ENCODE measurements at regions not wholly inside any gene's neighbourhood (a gene's known extent, or its start where the extent isn't known, plus 50 kb on each side); places are given as distances from the start of the nearest gene placed in this dataset.

DNA sequence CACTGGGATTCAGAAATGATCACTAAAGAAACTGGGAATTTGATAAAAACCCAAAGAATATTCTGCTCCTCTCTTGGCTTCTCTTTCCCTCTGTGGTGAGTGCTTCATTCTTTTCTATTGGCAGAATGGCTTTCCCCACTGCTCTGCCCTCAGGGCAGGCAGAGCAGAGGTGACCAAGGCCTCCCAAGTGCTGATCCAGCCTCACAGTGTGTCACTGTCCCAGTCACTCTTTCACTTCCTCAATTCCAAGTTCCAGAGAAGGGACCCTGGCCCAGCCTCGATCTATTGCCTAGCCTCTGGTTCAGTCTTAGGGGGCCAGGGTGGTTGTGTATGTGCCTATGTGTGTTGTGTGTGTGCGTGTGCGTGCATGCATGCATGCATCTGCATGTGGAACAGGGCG, 180.6 kb upstream of the TMTC4 start:
- no peak for DNase-seq

- DNase-seq, result no peak
These were observed 179.4 kb upstream of the TMTC4 start for GRCh38 chr13:100854006-100854405.

- no peak for DNase-seq
These were observed 178.8 kb upstream of the TMTC4 start for GRCh38 chr13:100853434-100853833.

- DNase-seq, result no peak
These were observed 177.6 kb upstream of the TMTC4 start for GRCh38 chr13:100852146-100852545.

DNA sequence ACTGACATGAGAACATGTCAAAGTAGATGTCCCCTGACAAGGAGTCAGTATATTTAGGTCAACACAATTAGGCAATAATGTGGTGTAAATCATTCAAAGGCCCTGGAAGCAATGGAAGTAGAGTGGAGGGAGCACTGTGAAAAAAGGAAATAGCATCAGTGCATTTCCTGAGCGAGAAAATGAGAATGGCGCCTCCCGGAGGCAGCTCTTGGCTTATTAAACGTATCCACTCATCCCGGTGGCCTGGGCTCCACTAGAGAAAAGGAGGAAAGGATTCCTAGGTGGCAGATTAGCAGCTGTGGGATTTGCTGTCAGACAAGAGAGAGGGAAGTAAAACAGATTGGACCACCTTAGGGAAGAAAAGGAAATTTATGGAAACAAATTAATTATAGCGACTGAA, 173.7 kb upstream of the TMTC4 start:
- no peak for DNase-seq

DNA sequence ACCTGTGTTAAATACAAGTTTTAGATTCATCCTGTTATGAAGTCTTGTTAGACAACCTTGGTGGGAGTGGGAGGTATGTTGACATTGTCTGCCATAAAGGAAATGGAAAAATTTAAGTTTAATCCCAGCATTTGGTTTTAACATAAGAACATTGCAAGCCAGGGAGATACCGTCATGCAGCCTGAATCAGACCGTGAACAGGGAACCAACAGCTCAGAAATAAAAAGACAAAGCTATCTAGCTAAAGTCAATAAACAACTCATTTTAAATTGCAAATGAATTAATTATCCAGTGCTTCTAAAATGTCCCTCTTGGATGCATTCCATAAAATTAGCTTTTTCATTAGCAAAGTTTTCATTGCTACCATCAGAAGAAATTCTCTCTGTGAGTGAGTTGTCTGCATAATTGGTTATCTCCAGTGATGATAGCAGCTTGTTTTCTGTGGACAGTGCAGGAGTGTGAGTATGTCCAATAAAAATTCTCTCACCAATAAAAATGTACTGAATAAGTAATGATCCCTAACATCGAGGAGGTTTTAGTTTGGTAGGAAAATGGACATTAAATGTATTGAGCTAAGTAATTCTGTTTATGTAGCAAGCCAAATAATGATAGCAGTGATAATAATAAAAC, 170.6 kb upstream of the TMTC4 start:
- DNase-seq, result no peak

- no peak for DNase-seq
These were observed 167.5 kb upstream of the TMTC4 start for GRCh38 chr13:100842136-100842535.

DNA sequence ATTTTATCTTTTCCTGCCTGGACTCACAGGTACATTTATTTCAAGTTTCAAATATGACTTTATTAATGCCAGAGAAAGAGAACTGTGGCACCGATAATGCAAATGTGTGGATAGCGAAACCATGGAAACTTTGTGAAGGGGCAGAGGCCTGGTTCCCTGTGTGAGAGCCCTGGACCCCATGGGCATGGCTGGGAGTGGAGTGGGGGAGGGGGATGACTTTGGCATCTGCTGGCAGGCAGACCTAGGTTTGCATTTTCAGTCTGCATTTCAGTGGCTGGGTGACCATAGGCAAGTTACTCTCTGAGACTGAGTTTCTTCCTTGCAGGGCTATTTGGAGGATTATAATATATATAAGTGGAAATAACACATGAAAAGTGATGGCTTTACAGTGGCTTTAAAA, 163.8 kb upstream of the TMTC4 start:
- no peak for DNase-seq

DNA sequence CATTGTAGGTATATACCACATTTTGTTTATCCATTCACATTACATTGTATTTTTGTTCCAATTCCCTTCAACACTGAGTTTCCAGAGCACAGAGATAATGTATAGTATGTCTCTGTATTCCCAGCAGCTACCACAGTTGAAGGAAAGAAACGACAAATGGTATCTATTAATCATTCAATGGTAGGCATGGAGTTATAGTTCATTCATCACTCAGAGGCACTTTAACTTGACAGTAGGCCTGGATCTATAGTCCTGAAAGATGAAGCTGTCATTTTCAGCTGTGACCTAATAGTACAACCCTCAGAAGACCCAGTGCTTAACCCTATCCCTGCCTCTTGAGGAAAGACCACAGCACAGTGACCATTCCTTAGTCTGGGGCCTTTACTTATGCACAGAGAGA, 163.0 kb upstream of the TMTC4 start:
- no peak for DNase-seq

DNA sequence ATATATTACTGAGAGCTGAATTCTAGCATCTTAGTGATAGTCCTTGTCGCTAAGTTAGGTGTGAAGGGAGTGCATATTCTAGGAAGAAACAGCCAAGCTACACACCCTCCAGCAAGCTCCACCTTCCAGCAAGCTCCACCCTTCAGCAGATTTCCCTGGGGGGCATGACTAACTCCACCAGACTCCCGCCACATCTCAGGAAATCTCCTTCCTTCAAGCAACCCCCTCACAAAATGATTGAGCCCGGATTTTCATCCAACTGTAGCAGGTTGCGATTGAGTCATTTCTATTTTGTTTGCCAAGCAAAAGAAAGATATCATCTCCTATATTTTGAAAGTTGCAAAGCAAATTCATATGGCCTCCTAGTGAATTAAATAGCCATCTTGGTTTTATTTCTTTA, 162.1 kb upstream of the TMTC4 start:
- no peak for DNase-seq

DNA sequence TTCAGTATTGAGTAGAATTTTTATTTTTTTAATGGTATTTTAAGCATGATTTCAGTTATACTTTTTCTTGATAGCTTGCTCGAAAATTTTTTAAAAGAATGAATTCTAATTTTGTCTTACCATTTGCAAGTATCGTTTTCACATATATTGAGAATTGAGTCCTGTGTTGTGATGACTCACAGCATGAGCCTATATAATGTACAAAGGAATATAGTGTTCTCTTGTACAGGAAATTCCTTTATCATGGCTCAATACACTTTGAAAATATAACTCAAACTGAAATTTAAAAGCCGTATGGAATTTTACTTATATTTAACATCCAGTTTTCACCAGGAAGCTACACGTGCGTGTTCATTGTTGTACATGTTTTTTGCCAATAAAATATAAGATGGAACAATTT, 161.1 kb upstream of the TMTC4 start:
- DNase-seq, result no peak

DNA sequence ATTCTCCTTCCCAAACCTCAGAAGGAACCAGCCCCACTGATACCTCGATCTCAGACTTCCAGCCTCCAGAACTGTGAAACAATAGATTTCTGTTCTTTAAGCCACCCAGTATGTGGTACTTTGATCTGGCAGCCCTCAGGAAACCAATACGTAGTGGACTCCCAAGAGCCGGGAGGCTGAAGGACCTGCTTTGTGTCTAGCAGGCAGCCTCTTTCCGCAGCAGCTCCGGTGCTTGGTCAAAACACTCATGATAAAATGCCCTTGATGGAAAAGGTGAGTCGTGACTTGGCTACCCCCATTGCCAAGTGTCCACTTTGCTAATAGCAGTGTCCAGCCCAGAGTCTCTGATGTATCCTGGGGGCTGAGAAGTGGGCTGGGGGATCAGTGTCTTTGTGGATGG, 158.8 kb upstream of the TMTC4 start:
- DNase-seq, result no peak

DNA sequence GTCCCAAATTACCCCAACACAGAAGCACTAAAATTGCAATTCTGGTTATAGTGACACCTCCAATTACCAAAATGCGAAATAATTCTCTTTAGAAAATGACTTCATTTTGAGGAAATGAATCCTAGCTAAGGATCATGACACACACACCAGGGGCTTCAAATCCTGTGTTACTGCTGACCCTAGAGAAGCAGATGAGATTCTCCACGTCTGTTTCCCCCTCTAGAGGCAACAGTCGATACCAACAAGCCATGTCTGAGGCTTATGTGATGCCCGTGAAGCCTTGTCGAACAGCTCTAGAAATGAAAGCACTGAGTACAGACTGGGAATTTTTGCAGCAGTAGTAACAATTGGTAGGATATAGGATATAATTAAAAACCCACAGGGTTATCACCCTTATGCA, 153.6 kb upstream of the TMTC4 start:
- DNase-seq, result no peak

DNA sequence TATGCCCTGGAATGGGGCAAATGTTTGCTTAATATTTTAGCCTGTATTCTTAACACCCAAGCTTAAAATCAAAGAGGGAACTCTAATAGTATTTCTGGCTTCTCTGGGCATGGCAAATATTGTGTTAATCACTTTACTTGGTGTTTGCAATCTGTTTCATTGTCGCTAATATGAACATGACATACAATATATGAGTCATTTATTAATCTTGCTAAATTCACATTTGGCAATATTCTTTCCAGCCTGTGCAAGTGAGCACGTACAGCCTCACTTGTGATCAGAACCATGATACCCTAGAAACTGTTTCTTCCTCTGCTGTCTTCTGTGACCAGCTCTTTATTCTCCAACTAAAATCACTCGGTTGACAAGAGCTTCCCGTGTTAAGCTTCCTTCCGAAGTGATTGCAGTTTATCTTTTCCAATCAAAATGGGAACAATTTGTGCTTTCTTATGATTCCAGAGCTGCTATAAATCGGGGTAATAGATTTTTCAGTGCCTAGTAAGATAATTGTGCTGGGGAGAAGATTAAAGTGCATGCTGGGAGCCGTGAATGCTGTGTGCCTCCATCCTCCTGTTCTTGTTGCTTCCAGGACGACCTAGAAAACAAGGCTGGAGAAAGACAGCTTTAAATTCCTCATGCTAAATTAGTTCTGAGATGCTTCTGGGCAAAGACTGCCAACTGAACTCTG, 153.0 kb upstream of the TMTC4 start:
- no peak for DNase-seq

DNA sequence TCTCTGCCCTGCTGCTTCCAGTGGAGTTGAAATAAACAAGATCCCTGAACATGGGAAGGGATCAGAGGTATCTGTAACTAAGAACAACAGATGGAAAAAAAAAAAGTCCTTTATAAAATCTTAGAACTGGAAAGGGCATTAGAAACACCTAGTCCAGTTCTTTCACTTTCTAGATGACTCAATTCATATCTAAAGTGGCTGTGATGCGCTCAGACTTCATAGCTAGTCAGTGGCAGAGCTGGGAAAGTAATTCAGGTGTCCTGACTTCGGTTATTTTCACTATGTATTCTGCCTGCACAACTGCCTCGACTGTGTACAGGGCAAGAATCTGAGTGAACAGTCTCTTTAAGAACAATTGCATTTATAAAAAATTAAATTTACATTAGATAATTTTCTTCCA, 151.8 kb upstream of the TMTC4 start:
- DNase-seq, result no peak

GRCh38 chr13:100825557-100825956, 151.0 kb upstream of the TMTC4 start:
- DNase-seq, result no peak

DNA sequence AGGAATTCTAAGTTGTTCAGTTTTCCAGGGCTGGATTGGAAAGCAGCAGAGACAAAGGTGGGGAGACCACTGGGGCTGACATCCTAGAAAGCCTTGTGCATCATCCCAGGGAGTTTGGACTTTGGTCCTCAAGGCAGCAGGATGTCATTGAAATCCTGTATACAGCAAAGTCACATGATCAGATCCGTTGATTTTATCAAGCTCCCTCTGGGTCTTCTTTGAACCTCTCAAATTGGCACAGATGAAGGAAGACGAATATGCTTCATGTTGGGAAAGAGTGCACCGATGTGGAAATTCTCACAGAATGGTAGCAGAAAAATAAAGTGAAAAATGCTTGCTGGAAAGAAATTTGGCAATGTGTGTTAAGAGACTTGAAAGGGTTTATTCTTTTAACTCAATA, 149.8 kb upstream of the TMTC4 start:
- DNase-seq, result no peak

GRCh38 chr13:100823448-100823847, 148.9 kb upstream of the TMTC4 start:
- DNase-seq, result no peak

DNA sequence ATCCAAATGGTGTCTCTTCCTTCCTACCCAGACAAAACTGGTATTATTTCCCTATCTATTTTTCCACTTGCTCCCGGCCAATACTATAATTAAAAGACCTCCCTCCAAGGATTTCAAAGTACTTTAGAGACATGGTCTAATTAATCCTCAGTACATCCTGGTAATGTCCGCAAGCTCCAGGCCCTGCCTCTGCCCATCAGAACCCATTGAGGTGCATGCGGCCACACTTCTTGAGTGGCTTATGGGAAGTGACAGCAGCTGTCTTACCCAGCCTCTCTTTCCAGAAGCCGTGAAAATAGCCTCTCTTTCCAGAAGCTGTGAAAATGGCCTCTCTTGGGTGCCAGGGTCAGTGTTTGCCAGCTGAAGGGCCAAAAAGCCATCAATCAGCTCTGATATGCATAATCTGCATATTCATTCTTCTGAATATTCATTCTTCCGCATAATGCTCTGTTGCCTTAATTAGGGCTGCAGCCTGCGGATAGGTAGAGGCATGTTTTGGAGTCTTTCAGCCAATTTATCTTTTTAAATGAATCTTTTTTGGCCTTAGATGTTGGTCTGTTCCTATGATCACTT, 148.4 kb upstream of the TMTC4 start:
- DNase-seq, result no peak

DNA sequence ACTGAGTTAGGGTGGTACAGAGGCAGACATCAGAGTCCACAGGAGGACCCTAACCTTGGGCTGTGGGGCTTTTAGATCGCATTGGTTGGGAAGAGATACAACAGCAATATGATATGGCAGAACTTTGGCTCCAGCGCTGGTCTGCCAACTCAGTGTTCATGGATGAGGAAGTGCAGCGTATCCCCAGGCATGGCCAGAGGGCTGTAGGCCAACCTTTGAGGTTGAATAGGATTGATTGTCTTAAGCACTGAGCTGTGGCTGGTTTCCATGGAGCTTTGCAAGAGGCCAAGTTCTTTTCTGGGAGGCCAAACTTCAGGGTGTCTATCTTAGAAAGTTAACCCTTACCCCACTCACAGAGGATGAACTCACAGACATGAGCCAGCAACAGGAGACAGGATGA, 144.1 kb upstream of the TMTC4 start:
- peak; percentile 16 for DNase-seq

- no peak for DNase-seq
These were observed 143.3 kb upstream of the TMTC4 start for GRCh38 chr13:100817928-100818327.

- DNase-seq, result peak; percentile 4
These were observed 141.0 kb upstream of the TMTC4 start for GRCh38 chr13:100815476-100816046.

DNA sequence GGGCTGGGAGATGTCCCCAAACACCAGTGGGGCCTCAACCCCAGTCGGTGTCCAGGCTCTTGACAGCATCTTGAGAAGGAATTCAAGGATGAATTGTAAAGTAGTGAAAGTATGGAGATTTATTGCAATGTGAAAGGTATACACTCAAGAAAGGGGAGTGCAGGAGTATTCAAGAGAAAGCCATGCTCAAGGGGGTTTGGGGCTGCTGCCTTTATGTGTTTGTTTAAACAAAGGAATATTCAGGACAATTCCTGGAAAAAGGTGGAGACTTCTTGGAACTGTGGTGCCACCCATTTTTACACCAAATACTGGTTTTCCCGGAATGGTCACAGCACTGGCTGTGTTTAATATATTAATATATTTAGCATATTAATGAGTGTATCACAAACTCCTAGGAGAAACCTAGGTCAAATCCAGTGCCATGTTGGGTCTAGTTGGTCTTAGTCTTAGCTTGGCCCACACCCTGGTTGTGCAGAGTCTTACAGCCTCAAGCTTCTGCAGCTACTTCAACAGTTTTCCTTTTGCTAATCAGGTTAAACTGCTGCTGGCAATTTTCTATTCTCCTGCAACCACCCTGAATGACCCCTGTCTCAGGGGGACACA, 138.5 kb upstream of the TMTC4 start:
- DNase-seq, result no peak
